H9 (cell line): ENCODE measurements at regions not wholly inside any gene's neighbourhood (a gene's known extent, or its start where the extent isn't known, plus 50 kb on each side); places are given as distances from the start of the nearest gene placed in this dataset.

Source experiments
- DNase-seq: peaks from one replicate; pipeline ENCODE4 v3.0.0-alpha.2; 2017
- H2AFZ ChIP-seq: one replicate; pipeline ENCODE4 v1.6.1; 2013; ENCODE audit warnings: mild to moderate bottlenecking, low read length, control low read depth, moderate library complexity
- H2AK5ac ChIP-seq: 2 replicates; pipeline ENCODE4 v1.6.1; 2013; ENCODE audit warnings: low read length, control low read depth, mixed read lengths; ENCODE audit not compliant: insufficient read length
- H2BK120ac ChIP-seq: one replicate; pipeline ENCODE4 v1.6.1; 2013; ENCODE audit warnings: low read depth, mild to moderate bottlenecking, low read length, control low read depth, inconsistent platforms; ENCODE audit not compliant: poor library complexity, severe bottlenecking
- H2BK12ac ChIP-seq: 2 replicates; pipeline ENCODE4 v1.6.1; 2013; ENCODE audit warnings: low read length, control low read depth, mixed read lengths, low read depth; ENCODE audit not compliant: insufficient read length
- H2BK15ac ChIP-seq: 2 replicates; pipeline ENCODE4 v1.6.1; 2013; ENCODE audit warnings: low read depth, low read length, control low read depth
- H2BK20ac ChIP-seq: one replicate; pipeline ENCODE4 v1.6.1; 2013; ENCODE audit warnings: low read depth, mild to moderate bottlenecking, low read length, control low read depth, inconsistent platforms; ENCODE audit not compliant: poor library complexity, severe bottlenecking
- H2BK5ac ChIP-seq: 2 replicates; pipeline ENCODE4 v1.6.1; 2013; ENCODE audit warnings: low read length, control low read depth, mixed read lengths; ENCODE audit not compliant: insufficient read length
- H3K14ac ChIP-seq: 2 replicates; pipeline ENCODE4 v1.6.1; 2013; ENCODE audit warnings: low read length, control low read depth; ENCODE audit not compliant: insufficient read depth
- H3K18ac ChIP-seq: 2 replicates; pipeline ENCODE4 v1.6.1; 2013; ENCODE audit warnings: low read depth, mild to moderate bottlenecking, mixed read lengths, low read length, control low read depth; ENCODE audit not compliant: insufficient read length
- H3K23ac ChIP-seq: 2 replicates; pipeline ENCODE4 v1.6.1; 2013; ENCODE audit warnings: low read length, control low read depth, mixed read lengths, low read depth; ENCODE audit not compliant: insufficient read length
- H3K23me2 ChIP-seq: 2 replicates; pipeline ENCODE4 v1.6.1; 2013; ENCODE audit warnings: low read depth, mild to moderate bottlenecking, mixed read lengths, low read length, control low read depth; ENCODE audit not compliant: insufficient read length, poor library complexity, severe bottlenecking
- H3K27ac ChIP-seq: 2 replicates; pipeline ENCODE4 v1.5.1; 2013; ENCODE audit warnings: low read length, control low read depth, mixed read lengths, low read depth; ENCODE audit not compliant: insufficient read length
- H3K27me3 ChIP-seq: 2 replicates; pipeline ENCODE4 v1.6.1; 2013; ENCODE audit warnings: low read length, control low read depth, inconsistent platforms; ENCODE audit not compliant: insufficient read depth
- H3K4ac ChIP-seq: 2 replicates; pipeline ENCODE4 v1.6.1; 2013; ENCODE audit warnings: low read depth, mild to moderate bottlenecking, control low read depth, inconsistent platforms, low read length, moderate library complexity
- H3K4me1 ChIP-seq: 2 replicates; pipeline ENCODE4 v1.6.1; 2013; ENCODE audit warnings: low read length, control low read depth, inconsistent platforms; ENCODE audit not compliant: insufficient read depth
- H3K4me2 ChIP-seq: 2 replicates; pipeline ENCODE4 v1.6.1; 2013; ENCODE audit warnings: low read length, control low read depth, mixed read lengths; ENCODE audit not compliant: insufficient read length, insufficient read depth
- H3K56ac ChIP-seq: 2 replicates; pipeline ENCODE4 v1.6.1; 2013; ENCODE audit warnings: low read depth, mild to moderate bottlenecking, mixed read lengths, low read length, control low read depth; ENCODE audit not compliant: insufficient read length
- H3K79me1 ChIP-seq: 2 replicates; pipeline ENCODE4 v1.6.1; 2013; ENCODE audit warnings: low read depth, mild to moderate bottlenecking, moderate library complexity, low read length, control low read depth, inconsistent platforms; ENCODE audit not compliant: insufficient read depth, poor library complexity, severe bottlenecking
- H3K79me2 ChIP-seq: 2 replicates; pipeline ENCODE4 v1.6.1; 2013; ENCODE audit warnings: low read length, control low read depth, inconsistent platforms; ENCODE audit not compliant: insufficient read depth
- H3K9ac ChIP-seq: 2 replicates; pipeline ENCODE4 v1.6.1; 2013; ENCODE audit warnings: low read length, control low read depth, mixed read lengths; ENCODE audit not compliant: insufficient read length; ENCODE audit errors: extremely low read depth
- H3K9me3 ChIP-seq: one replicate; pipeline ENCODE4 v1.6.1; 2013; ENCODE audit warnings: low read depth, low read length, inconsistent platforms; ENCODE audit not compliant: control insufficient read depth
- H3T11ph ChIP-seq: one replicate; pipeline ENCODE4 v1.6.1; 2013; ENCODE audit warnings: mild to moderate bottlenecking, low read length, control low read depth, inconsistent platforms
- H4K20me1 ChIP-seq: one replicate; pipeline ENCODE4 v1.6.1; 2013; ENCODE audit not compliant: control insufficient read depth, insufficient read length, insufficient read depth
- H4K5ac ChIP-seq: 2 replicates; pipeline ENCODE4 v1.6.1; 2013; ENCODE audit warnings: low read depth, mild to moderate bottlenecking, mixed read lengths, low read length, control low read depth; ENCODE audit not compliant: insufficient read length
- H4K8ac ChIP-seq: replicated peaks from 2 replicates; pipeline ENCODE4 v1.6.1; 2013; ENCODE audit warnings: low read length, control low read depth, mixed read lengths, low read depth; ENCODE audit not compliant: insufficient read length
- H4K91ac ChIP-seq: 2 replicates; pipeline ENCODE4 v1.6.1; 2013; ENCODE audit warnings: low read depth, mild to moderate bottlenecking, moderate library complexity, mixed read lengths, low read length, control low read depth; ENCODE audit not compliant: insufficient read length
- H3K27ac Mint-ChIP-seq, 3 experiments: 2 replicates in 2 of 3; 3 replicates in 1 of 3; pipeline ENCODE4 v1.8.0; 2020 to 2021; ENCODE audit warnings: mixed read lengths in 3 of 3, mild to moderate bottlenecking in 1 of 3, moderate library complexity in 1 of 3
- H3K27me3 Mint-ChIP-seq: 2 replicates; pipeline ENCODE4 v1.8.0; 2021; ENCODE audit warnings: low read depth, mild to moderate bottlenecking, moderate library complexity, mixed read lengths
- H3K36me3 Mint-ChIP-seq, 3 experiments: 2 replicates in 2 of 3; 3 replicates in 1 of 3; pipeline ENCODE4 v1.8.0; 2020 to 2021; ENCODE audit warnings: low read depth in 3 of 3, mixed read lengths in 3 of 3; ENCODE audit not compliant: insufficient read depth in 1 of 3
- H3K4me1 Mint-ChIP-seq, 2 experiments: 2 replicates each; pipeline ENCODE4 v1.8.0; 2020; ENCODE audit warnings: mixed read lengths in 2 of 2
- H3K4me3 Mint-ChIP-seq, 2 experiments: 2 replicates in 1 of 2; 3 replicates in 1 of 2; pipeline ENCODE4 v1.8.0; 2020 to 2021; ENCODE audit warnings: mild to moderate bottlenecking in 2 of 2, mixed read lengths in 2 of 2, moderate library complexity in 1 of 2
- H3K9me3 Mint-ChIP-seq, 2 experiments: 2 replicates in 1 of 2; 3 replicates in 1 of 2; pipeline ENCODE4 v1.8.0; 2020; ENCODE audit warnings: mild to moderate bottlenecking in 2 of 2, mixed read lengths in 2 of 2, moderate library complexity in 1 of 2
- WGBS: extraction: QIAGEN DNeasy Blood & Tissue Kit; methylation state at CpG from one replicate; pipeline ENCODE4 v1.1.7; 2013; ENCODE audit warnings: missing lambda C conversion rate, low lambda C conversion rate, mixed read lengths; ENCODE audit not compliant: insufficient read length; ENCODE audit errors: extremely low coverage; 5-methylcytosine and 5-hydroxymethylcytosine counted together
- TF ChIP-seq, protein P1 (sequence below): fragments of 200-600 bp; sonication (generic); conservative IDR thresholded peaks from 3 replicates; pipeline ENCODE4 v1.8.0; 2021; ENCODE audit warnings: antibody characterized with exemption, mild to moderate bottlenecking

DNA sequence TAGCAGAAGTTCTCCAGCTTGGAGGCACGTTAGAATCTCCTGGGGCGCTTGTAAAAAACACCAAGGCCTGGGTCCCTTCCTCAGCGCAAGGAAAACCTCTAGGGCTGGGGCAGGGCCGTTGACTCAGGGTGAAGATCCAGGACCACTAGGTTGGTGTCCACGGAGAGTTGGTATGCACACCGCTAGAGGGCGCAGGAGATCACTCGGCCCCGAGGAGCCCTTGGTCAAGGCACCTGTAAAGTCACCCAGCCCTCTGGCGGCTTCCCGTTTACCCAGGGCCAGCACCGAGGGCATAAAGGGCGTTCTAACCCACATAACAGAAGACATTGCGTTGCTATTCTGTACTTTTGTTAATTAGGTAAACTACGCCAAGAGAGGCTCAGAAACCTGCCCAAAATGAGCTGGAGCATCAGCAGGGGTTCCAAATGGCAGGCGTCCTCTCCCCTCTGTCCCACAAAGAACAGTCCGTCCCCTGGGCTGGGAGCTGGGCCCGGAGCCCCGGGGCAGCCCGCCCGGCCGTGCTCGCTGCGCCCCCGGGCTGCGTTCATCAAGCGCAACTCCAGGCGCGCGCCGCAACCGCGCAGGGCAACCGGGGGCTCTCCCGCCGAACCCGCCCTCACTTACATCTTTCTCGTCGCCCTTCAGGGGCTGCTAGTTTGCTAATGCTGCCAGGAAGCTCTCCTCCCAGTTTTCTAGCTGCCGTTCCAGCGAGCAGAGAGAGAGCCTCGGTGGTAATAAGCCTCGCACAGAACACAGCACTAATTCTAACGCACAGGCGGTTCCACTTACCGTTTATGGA is 332.1 kb downstream of the ARRDC4 start:
- H3K9me3 ChIP-seq: no peaks in the 10 kb centered on the region
- H4K20me1 ChIP-seq: no peaks in the 10 kb centered on the region
- no peak overlapping the region for H2BK5ac ChIP-seq
- no peak overlapping the region for H3K27ac ChIP-seq
- H3K79me1 ChIP-seq: no peaks in the 10 kb centered on the region
- H3K4me2 ChIP-seq: peak overlapping the region; percentile 67
- H4K8ac ChIP-seq: no peak overlapping the region
- H3K56ac ChIP-seq: no peak overlapping the region
- no peak overlapping the region for H3K14ac ChIP-seq
- Mint-ChIP-seq H3K4me3 (peak overlapping the region; percentile 68 to 83), H3K36me3 (no peaks in the 10 kb centered on the region), H3K27me3 (peaks cover 30% of the 10 kb centered on the region), H3K9me3 (no peaks in the 10 kb centered on the region), H3K27ac (no peak overlapping the region), H3K4me1 (peaks cover 0 to 4% of the 10 kb centered on the region in 2 experiments; a peak in 2 of 4 replicates)
- H2BK120ac ChIP-seq: no peak overlapping the region
- DNase-seq: peak; percentile 90
- no CpG with 5 or more reads among the region's 46 CpGs for WGBS
- no peak overlapping the region for H3K4ac ChIP-seq
- no peak overlapping the region for H3K18ac ChIP-seq
- H3K27me3 ChIP-seq: no peaks in the 10 kb centered on the region; the same call in 1 of the 2 replicates
- H3K23ac ChIP-seq: no peak overlapping the region
- H2AFZ ChIP-seq: peak overlapping the region; percentile 52
- TF ChIP-seq, protein P1, sequence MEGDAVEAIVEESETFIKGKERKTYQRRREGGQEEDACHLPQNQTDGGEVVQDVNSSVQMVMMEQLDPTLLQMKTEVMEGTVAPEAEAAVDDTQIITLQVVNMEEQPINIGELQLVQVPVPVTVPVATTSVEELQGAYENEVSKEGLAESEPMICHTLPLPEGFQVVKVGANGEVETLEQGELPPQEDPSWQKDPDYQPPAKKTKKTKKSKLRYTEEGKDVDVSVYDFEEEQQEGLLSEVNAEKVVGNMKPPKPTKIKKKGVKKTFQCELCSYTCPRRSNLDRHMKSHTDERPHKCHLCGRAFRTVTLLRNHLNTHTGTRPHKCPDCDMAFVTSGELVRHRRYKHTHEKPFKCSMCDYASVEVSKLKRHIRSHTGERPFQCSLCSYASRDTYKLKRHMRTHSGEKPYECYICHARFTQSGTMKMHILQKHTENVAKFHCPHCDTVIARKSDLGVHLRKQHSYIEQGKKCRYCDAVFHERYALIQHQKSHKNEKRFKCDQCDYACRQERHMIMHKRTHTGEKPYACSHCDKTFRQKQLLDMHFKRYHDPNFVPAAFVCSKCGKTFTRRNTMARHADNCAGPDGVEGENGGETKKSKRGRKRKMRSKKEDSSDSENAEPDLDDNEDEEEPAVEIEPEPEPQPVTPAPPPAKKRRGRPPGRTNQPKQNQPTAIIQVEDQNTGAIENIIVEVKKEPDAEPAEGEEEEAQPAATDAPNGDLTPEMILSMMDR: peak; percentile 96
- no peaks in the 10 kb centered on the region for H3K79me2 ChIP-seq
- H2BK15ac ChIP-seq: no peak overlapping the region; the same call in 1 of the 2 replicates
- H3T11ph ChIP-seq: no peak overlapping the region
- H3K9ac ChIP-seq: peak overlapping the region; percentile 28
- no peak overlapping the region for H2BK20ac ChIP-seq
- H4K91ac ChIP-seq: no peak overlapping the region
- H2BK12ac ChIP-seq: no peak overlapping the region
- no peaks in the 10 kb centered on the region for H3K4me1 ChIP-seq
- H2AK5ac ChIP-seq: no peak overlapping the region
- no peak overlapping the region for H4K5ac ChIP-seq
- H3K23me2 ChIP-seq: peaks cover 4% of the 10 kb centered on the region
